SK-N-SH (cell line): ENCODE measurements at regions not wholly inside any gene's neighbourhood (a gene's known extent, or its start where the extent isn't known, plus 50 kb on each side); places are given as distances from the start of the nearest gene placed in this dataset.

Experiments
- CTCF ChIA-PET: fragments of 300-600, 350-600 bp; formaldehyde crosslinking; extraction: SDS; loops from one replicate; lab custom pipeline; 2021; lab: Yijun Ruan, JAX
- POLR2A ChIA-PET: fragments of 350-600 bp; sonication (Branson Sonifier 250); formaldehyde crosslinking; extraction: SDS; loops from one replicate; lab custom pipeline; 2020; ENCODE audit warnings: antibody characterized with exemption, inconsistent platforms; lab: Yijun Ruan, JAX
- DNase-seq: peaks from one replicate; pipeline ENCODE4 v3.0.0; 2012
- H2AFZ ChIP-seq: fragments of 200-600 bp; sonication (generic); 2 replicates; pipeline ENCODE4 v1.8.1; 2016; ENCODE audit warnings: antibody characterized with exemption, mild to moderate bottlenecking, low read depth
- H3F3A ChIP-seq: fragments of 200-600 bp; sonication (generic); replicated peaks from 2 replicates; pipeline ENCODE3; 2016; ENCODE audit warnings: antibody characterized with exemption, mild to moderate bottlenecking; ENCODE audit not compliant: insufficient read depth
- H3K27ac ChIP-seq, 2 experiments: fragments of 200-500 bp in 1 of 2; fragments of 200-600 bp in 1 of 2; sonication (Bioruptor generic) in 1 of 2; sonication (generic), shearing (Covaris generic) in 1 of 2; 2 replicates each; pipeline versions ENCODE4 v1.5.1 to v1.6.1; 2014 to 2016; ENCODE audit warnings: low read depth in 2 of 2, inconsistent platforms in 1 of 2, low read length in 1 of 2, mild to moderate bottlenecking in 1 of 2, mixed read lengths in 1 of 2
- H3K27me3 ChIP-seq: fragments of 200-600 bp; sonication (generic), shearing (Covaris generic); 2 replicates; pipeline ENCODE4 v1.6.1; 2016; ENCODE audit warnings: mixed run types; ENCODE audit not compliant: insufficient read depth
- H3K36me3 ChIP-seq, 2 experiments: fragments of 200-500 bp in 1 of 2; fragments of 200-600 bp in 1 of 2; sonication (Bioruptor generic) in 1 of 2; sonication (generic) in 1 of 2; replicated peaks in 1 of 2; 2 replicates each; pipeline versions ENCODE3 to v1.5.1; 2014 to 2016; ENCODE audit warnings: low read length in 1 of 2, mild to moderate bottlenecking in 1 of 2; ENCODE audit not compliant: insufficient read depth in 2 of 2, control insufficient read depth in 1 of 2
- H3K4me1 ChIP-seq, 2 experiments: fragments of 200-500 bp in 1 of 2; fragments of 200-600 bp in 1 of 2; sonication (Bioruptor generic) in 1 of 2; sonication (generic), shearing (Covaris generic) in 1 of 2; 2 replicates each; pipeline versions ENCODE4 v1.5.1 to v1.6.1; 2014 to 2016; ENCODE audit warnings: low read depth in 1 of 2, low read length in 1 of 2, mixed run types in 1 of 2; ENCODE audit not compliant: insufficient read depth in 2 of 2, control insufficient read depth in 1 of 2
- H3K4me2 ChIP-seq: fragments of 200-600 bp; sonication (generic), shearing (Covaris generic); 2 replicates; pipeline ENCODE4 v1.6.1; 2017; ENCODE audit warnings: mixed run types
- H3K4me3 ChIP-seq, 2 experiments: fragments of 200-500 bp in 1 of 2; fragments of 200-600 bp in 1 of 2; sonication (Bioruptor generic) in 1 of 2; sonication (generic), shearing (Covaris generic) in 1 of 2; 2 replicates each; pipeline versions ENCODE4 v1.5.1 to v1.8.1; 2014 to 2016; ENCODE audit warnings: low read depth in 2 of 2, inconsistent platforms in 1 of 2, low read length in 1 of 2, mild to moderate bottlenecking in 1 of 2, mixed read lengths in 1 of 2, moderate library complexity in 1 of 2
- H3K79me2 ChIP-seq: fragments of 200-600 bp; sonication (generic); 2 replicates; pipeline ENCODE4 v1.8.1; 2017; ENCODE audit warnings: mild to moderate bottlenecking; ENCODE audit not compliant: insufficient read depth
- H3K9ac ChIP-seq: fragments of 200-600 bp; sonication (generic); 2 replicates; pipeline ENCODE4 v1.6.1; 2017; ENCODE audit warnings: mixed run types
- H3K9me2 ChIP-seq: fragments of 200-600 bp; sonication (generic); 2 replicates; pipeline ENCODE4 v1.6.1; 2017; ENCODE audit warnings: mixed run types
- H3K9me3 ChIP-seq: fragments of 200-600 bp; sonication (generic); 2 replicates; pipeline ENCODE4 v1.6.1; 2017; ENCODE audit warnings: mixed run types, mild to moderate bottlenecking, moderate library complexity
- H4K20me1 ChIP-seq: fragments of 200-600 bp; sonication (generic); 2 replicates; pipeline ENCODE4 v1.6.1; 2017; ENCODE audit warnings: mild to moderate bottlenecking, mixed run types; ENCODE audit not compliant: insufficient read depth
- ELF1 ChIP-seq: IDR thresholded peaks from 2 replicates; pipeline ENCODE4 v1.4.0; 2012
- EP300 ChIP-seq, 2 experiments: IDR thresholded peaks; 2 replicates each; pipeline versions ENCODE4 v1.4.0 to v1.6.1; 2012; ENCODE audit warnings: borderline replicate concordance in 1 of 2, low read depth in 1 of 2, low read length in 1 of 2
- FOXJ3 ChIP-seq: sonication (generic); formaldehyde crosslinking; IDR thresholded peaks from 2 replicates; pipeline ENCODE4 v1.5.1; 2020; ENCODE audit warnings: mild to moderate bottlenecking, missing genetic modification reagents
- FOXM1 ChIP-seq: IDR thresholded peaks from 2 replicates; pipeline ENCODE4 v1.4.0; 2012; ENCODE audit warnings: low read depth, mild to moderate bottlenecking
- IRF3 ChIP-seq: fragments of 150-350 bp; IDR thresholded peaks from 2 replicates; pipeline ENCODE4 v1.6.1; 2016; ENCODE audit warnings: mild to moderate bottlenecking, low read depth, low read length
- JUND ChIP-seq: IDR thresholded peaks from 2 replicates; pipeline ENCODE4 v1.4.0; 2012
- RCOR1 ChIP-seq: fragments of 150-350 bp; IDR thresholded peaks from 2 replicates; pipeline ENCODE4 v1.6.1; 2017; ENCODE audit warnings: antibody characterized with exemption, low read length
- RFX5 ChIP-seq: IDR thresholded peaks from 2 replicates; pipeline ENCODE4 v1.6.1; 2012; ENCODE audit warnings: mild to moderate bottlenecking, improper control_type of control experiment, low read length
- RXRA ChIP-seq: IDR thresholded peaks from 2 replicates; pipeline ENCODE4 v1.4.0; 2012; ENCODE audit warnings: low read depth, mild to moderate bottlenecking, borderline replicate concordance
- TCF12 ChIP-seq: IDR thresholded peaks from 2 replicates; pipeline ENCODE4 v1.4.0; 2012
- USF1 ChIP-seq: IDR thresholded peaks from 2 replicates; pipeline ENCODE4 v1.4.0; 2012; ENCODE audit warnings: low read depth, borderline replicate concordance
- USF2 ChIP-seq: fragments of 150-350 bp; IDR thresholded peaks from 2 replicates; pipeline ENCODE4 v1.6.1; 2017; ENCODE audit warnings: antibody characterized with exemption, low read length, low read depth, borderline replicate concordance
- WGBS: methylation state at CpG from one replicate; pipeline ENCODE4 v1.1.6; 2017; ENCODE audit warnings: low lambda C conversion rate; 5-methylcytosine and 5-hydroxymethylcytosine counted together

GRCh38 chr15:26298659-26299170 lies 435.6 kb upstream of the ATP10A start (continued):
- TF ChIP-seq USF1 = no peak
- no peak for TF ChIP-seq EP300 (IDR thresholded peaks at IDR 0.05; ENCODE audit: borderline replicate concordance in 1 of 2, low read depth in 1 of 2, low read length in 1 of 2)
- TF ChIP-seq FOXM1 = no peak
- TF ChIP-seq JUND = no peak
- TF ChIP-seq RXRA = no peak

- H3K79me2 ChIP-seq = no peaks in the 10 kb centered on the region
- no peaks in the 10 kb centered on the region; the same call in 1 of the 2 replicates for H3K9me3 ChIP-seq
- CTCF ChIA-PET = no interaction called here
- no peaks in the 10 kb centered on the region for H4K20me1 ChIP-seq
- no peak overlapping the region for H2AFZ ChIP-seq
- TF ChIP-seq TCF12 (no peak), ELF1 (no peak), IRF3 (no peak), RCOR1 (no peak), RXRA (no peak), USF2 (no peak), RFX5 (no peak), FOXJ3 (CRISPR knock-in tag) (no peak)
- POLR2A ChIA-PET = no interaction called here
- no peak overlapping the region for H3K4me3 ChIP-seq
- 76% methylated on average over 12 of the region's 38 CpGs for WGBS
- no peaks in the 10 kb centered on the region for H3K27me3 ChIP-seq
- H3K4me2 ChIP-seq = no peak overlapping the region
- no peak overlapping the region for H3K27ac ChIP-seq
- H3K4me1 ChIP-seq = no peaks in the 10 kb centered on the region
- no peaks in the 10 kb centered on the region for H3K9me2 ChIP-seq
- no peak for DNase-seq
- no peaks in the 10 kb centered on the region for H3K36me3 ChIP-seq
- no peak overlapping the region for H3K9ac ChIP-seq
- no peaks in the 10 kb centered on the region for H3F3A ChIP-seq
Observed at GRCh38 chr15:26298010-26298658, 435.0 kb upstream of the ATP10A start.
